NCI-H1417 (cell line): ENCODE measurements at regions not wholly inside any gene's neighbourhood (a gene's known extent, or its start where the extent isn't known, plus 50 kb on each side); places are given as distances from the start of the nearest gene placed in this dataset.

Experiments
- DNase-seq, 3 experiments: peaks; one replicate each; lab custom pipeline; 2025; lab: John Stamatoyannopoulos, UW

- DNase-seq, result no peak
Observed at GRCh38 chr11:80783561-80783960, 1342.7 kb upstream of the TENM4 start.

- no peak for DNase-seq
Observed at GRCh38 chr11:80782135-80782885, 1341.5 kb upstream of the TENM4 start.

- no peak for DNase-seq
Observed at GRCh38 chr11:80779905-80780605, 1339.2 kb upstream of the TENM4 start.

GRCh38 chr11:80778941-80779340, 1338.1 kb upstream of the TENM4 start:
- DNase-seq, result no peak

- DNase-seq, result no peak
Observed at GRCh38 chr11:80778432-80778831, 1337.6 kb upstream of the TENM4 start.

DNA sequence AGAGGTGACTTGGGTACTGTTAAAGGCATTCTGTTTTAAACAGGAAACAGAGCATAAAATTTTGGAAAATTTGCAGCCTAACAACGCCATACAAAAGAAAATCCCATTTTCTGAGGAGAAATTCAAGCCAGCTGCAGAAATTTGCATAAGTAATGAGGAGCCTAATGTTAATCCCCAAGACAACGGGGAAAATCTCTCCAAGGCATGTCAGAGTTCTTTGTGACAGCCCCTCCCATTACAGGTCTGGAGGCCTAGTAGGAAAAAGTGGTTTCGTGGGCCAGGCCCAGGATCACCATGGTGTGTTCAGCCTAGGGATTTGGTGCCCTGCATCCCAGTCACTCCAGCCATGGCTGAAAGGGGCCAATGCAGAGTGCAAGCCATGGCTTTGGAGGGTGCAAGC, 1333.1 kb upstream of the TENM4 start:
- no peak for DNase-seq

DNA sequence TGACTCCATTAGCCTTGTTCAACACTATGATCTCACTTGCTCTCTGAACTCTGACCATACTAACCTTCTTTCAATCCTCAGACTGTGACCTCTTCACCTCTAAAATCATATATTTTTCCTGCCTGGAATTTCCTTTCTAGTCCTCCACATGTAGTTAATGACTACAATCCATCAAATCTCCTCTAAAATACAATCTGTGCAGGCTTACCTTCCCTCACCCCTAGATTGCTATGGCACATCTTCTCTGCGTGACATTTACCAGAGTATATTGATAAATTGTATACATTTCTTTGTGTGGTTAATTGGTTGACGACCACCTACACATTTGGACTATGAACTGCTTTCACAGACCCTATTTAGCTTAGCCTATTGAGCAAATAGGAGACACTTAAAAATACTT, 1330.2 kb upstream of the TENM4 start:
- DNase-seq, result no peak

DNA sequence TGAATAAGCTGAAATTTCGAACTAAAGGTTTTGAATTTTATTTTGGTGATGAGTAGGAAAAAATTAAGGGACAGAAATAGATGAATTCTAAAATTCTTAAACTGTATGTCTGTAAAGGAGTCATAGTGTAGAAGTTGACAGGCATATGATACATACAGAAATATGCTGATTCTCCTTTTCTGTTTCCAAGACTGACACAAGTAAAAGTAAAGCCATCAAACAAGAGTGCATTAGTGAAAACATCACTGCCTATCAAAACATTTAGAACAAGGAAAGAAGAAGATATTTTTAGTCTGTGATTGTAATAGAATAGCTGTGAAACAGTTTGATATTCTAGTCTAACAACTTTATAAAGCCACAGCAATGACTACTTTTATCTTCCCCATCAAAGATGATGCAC, 1318.0 kb upstream of the TENM4 start:
- DNase-seq, result no peak

DNA sequence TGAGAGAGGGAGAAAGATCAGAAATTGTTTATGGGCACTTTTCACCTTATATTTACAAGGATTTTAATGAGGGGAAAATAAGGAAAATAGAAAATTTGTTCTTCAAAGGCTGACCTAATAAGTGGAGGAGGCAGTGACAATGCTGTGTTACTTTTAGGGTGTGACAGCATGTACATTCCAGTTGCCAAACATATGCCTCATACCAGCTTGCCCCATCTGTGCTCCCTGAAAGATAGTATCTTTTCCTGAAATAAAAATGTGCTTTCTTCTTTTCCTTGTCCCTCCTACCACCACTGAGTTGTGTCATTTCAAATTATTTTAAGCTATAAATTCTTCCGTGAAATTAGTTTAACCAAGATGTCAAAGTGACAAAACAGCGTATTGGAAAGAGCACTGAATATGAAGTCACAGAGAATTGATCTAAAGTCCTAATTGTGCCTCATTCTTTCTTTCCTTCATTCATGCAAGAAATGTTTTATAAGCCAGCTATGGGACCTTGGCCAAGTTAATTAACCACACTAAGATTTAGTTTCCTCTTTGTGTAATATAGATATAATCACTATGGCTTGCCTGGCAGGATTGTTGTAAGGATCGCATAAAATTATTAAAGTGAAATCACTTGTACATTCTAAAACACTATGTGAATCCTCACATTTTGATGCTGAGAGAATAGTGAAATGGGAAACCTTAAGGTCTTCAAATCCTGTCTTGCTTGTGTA, 1307.5 kb upstream of the TENM4 start:
- no peak for DNase-seq

- no peak for DNase-seq
Observed at GRCh38 chr11:80746300-80746699, 1305.5 kb upstream of the TENM4 start.

GRCh38 chr11:80745416-80745815, 1304.6 kb upstream of the TENM4 start:
- DNase-seq, result no peak

GRCh38 chr11:80733790-80734189, 1293.0 kb upstream of the TENM4 start:
- DNase-seq, result peak in 2 of 3 experiments; percentile 6 to 61

DNA sequence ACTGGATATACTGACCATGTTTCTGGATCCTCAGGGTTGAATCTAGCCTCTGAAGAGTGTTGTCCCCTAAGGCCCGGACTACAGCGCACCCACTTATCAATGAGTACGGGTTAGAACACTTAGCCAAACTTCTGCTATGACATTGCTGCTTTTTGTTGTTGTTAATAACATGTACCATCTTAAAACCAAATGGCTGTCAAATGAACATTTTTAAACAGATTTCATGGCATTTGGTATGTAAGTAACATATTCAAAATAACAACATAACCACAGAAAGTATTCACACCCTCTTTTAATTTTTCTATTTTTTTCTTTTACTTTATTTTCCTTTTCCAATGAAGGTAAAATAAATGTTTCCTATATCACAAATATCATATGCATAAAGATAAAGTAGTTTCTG, 1292.5 kb upstream of the TENM4 start:
- no peak for DNase-seq

GRCh38 chr11:80727315-80727714, 1286.5 kb upstream of the TENM4 start:
- DNase-seq, result peak in 2 of 3 experiments; percentile 27 to 45

DNA sequence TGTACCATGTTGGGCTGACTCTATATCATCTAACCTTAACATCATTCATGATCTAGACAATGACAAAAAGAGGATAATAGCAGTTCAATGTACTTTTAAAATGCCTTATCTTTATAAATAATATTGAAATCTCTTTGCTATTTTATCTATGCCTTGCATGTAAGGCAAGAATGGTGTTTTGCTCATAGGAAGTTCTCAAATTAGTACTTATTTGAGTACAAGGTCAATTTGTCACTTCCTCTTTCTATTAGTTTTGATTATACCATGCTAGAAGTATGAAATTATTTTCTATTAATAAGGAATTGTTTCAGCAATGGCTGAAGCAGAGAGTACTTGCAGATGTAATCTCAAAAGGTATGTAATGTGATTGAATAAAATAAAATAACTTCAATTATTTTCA, 1285.4 kb upstream of the TENM4 start:
- no peak for DNase-seq

GRCh38 chr11:80724366-80724765, 1283.5 kb upstream of the TENM4 start:
- no peak for DNase-seq

- no peak for DNase-seq
Observed at GRCh38 chr11:80722629-80723028, 1281.8 kb upstream of the TENM4 start.

DNA sequence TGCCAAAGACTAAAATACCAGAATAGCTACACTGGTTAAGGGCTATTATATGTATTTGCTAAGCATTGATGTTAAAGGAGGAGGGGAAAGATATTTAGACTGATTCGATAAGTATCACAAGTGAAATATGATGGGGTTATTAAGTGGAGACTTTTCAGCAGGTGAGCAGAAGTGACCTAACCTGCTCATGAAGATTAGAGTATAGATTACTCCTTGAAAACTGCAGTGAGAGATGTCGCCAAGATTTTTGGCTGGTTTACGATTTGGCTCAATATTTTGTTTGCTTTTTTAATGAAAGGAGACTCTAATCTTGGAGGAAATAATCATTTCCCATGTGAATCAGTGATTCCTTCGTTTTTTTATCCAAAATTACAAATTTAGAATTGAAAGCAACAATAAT, 1279.5 kb upstream of the TENM4 start:
- peak in 1 of 3 experiments; percentile 8 for DNase-seq

- DNase-seq, result peak in 2 of 3 experiments; percentile 25 to 63
Observed at GRCh38 chr11:80719292-80719646, 1278.4 kb upstream of the TENM4 start.

- peak in 1 of 3 experiments; percentile 73 for DNase-seq
Observed at GRCh38 chr11:80718611-80719291, 1277.9 kb upstream of the TENM4 start.

GRCh38 chr11:80702264-80702663, 1261.4 kb upstream of the TENM4 start:
- DNase-seq, result no peak

- no peak for DNase-seq
Observed at GRCh38 chr11:80700386-80700785, 1259.6 kb upstream of the TENM4 start.
